ENCODE measurements at regions not wholly inside any gene's neighbourhood (a gene's known extent, or its start where the extent isn't known, plus 50 kb on each side); places are given as distances from the start of the nearest gene placed in this dataset.

GRCh38 chr9:82327641-82328040 is 339.1 kb downstream of the SPATA31D1 start:
- Histone ChIP-seq H3K4me2 (ENCODE audit: insufficient read depth, low read length) (no peak overlapping the region), H3K4me3 (no peak overlapping the region), H3K4me1 (replicated peaks in 1 of 2; ENCODE audit: control insufficient read depth in 2 of 2, insufficient read depth in 2 of 2, low read length in 2 of 2) (no peaks in the 10 kb centered on the region), H3K27ac (ENCODE audit: extremely low read depth, low read depth, low read length) (no peak overlapping the region), H3K9me3 (replicated peaks; ENCODE audit: control insufficient read depth, insufficient read depth, low read depth, low read length) (no peaks in the 10 kb centered on the region), H3K9ac (ENCODE audit: insufficient read depth in 1 of 2, low read depth in 2 of 2, low read length in 2 of 2) (no peak overlapping the region), H4K20me1 (replicated peaks; ENCODE audit: control insufficient read depth, insufficient read depth, low read length) (no peaks in the 10 kb centered on the region), H3K9me1 (ENCODE audit: control insufficient read depth, insufficient read depth, low read length) (no peaks in the 10 kb centered on the region), H2AFZ (ENCODE audit: low read depth, low read length) (no peak overlapping the region), H3K36me3 (ENCODE audit: control insufficient read depth, insufficient read depth, low read length) (no peaks in the 10 kb centered on the region), H3K27me3 (ENCODE audit: control insufficient read depth in 2 of 2, insufficient read depth in 2 of 2, low read length in 2 of 2) (no peaks in the 10 kb centered on the region), H3K79me2 (ENCODE audit: control insufficient read depth, insufficient read depth, low read length) (no peaks in the 10 kb centered on the region)
- DNase-seq (ENCODE audit: extremely low read depth in 1 of 4, low spot score in 3 of 4) (no peak), ATAC-seq (no peak), FAIRE-seq (no peak)
- ChIA-PET CTCF (ENCODE audit: low intra/inter-chr PET ratio) (no interaction called here), POLR2A (no interaction called here)
- no peak for TF ChIP-seq ZBTB43 (CRISPR knock-in tag; IDR thresholded peaks at IDR 0.05)
- no TSS peak for BruUV-seq (replicated peaks)
- intact Hi-C loops (cut with micrococcal nuclease) = no loop called here
- 6% methylated on average over 2 of the region's 2 CpGs for WGBS (ENCODE audit: insufficient coverage, low coverage, missing lambda C conversion rate)
- in situ Hi-C loops (cut with MboI) = no loop called here

DNA sequence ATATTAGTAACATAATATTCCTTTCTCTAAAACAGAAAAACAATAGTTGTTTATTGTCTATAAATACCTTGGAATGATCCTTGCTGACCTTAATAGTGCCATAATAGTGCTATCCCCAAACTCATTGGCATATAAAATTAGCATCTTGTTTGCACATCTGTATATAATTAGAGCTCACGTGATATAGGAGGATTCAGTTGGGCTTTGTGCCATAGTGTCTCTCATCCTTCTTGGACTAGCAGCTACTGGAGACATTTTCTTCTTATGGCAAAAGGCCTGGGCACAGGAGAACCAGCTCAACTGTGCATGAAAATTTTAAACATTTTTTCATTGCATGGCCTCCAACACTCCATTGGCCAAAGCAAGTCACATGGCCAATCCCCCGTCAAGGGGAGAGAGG is 342.5 kb downstream of the SPATA31D1 start:
- H3K79me2 ChIP-seq (ENCODE audit: control insufficient read depth, insufficient read depth, low read length) = no peaks in the 10 kb centered on the region
- no TSS peak for BruUV-seq (replicated peaks)
- ChIA-PET POLR2A (no interaction called here), CTCF (ENCODE audit: low intra/inter-chr PET ratio) (no interaction called here)
- intact Hi-C loops (cut with micrococcal nuclease) (no loop called here), in situ Hi-C loops (cut with MboI) (no loop called here)
- H3K9me3 ChIP-seq (replicated peaks; ENCODE audit: control insufficient read depth, insufficient read depth, low read depth, low read length) = no peaks in the 10 kb centered on the region
- TF ChIP-seq CTBP1 (IDR thresholded peaks at IDR 0.05; ENCODE audit: borderline replicate concordance) (no peak), TCF3 (CRISPR knock-in tag; IDR thresholded peaks at IDR 0.05) (no peak), ZC3H4 (CRISPR knock-in tag; IDR thresholded peaks at IDR 0.05; ENCODE audit: borderline replicate concordance) (no peak)
- TF ChIP-seq, protein P1, sequence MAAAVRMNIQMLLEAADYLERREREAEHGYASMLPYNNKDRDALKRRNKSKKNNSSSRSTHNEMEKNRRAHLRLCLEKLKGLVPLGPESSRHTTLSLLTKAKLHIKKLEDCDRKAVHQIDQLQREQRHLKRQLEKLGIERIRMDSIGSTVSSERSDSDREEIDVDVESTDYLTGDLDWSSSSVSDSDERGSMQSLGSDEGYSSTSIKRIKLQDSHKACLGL (CRISPR knock-in tag; IDR thresholded peaks at IDR 0.05; ENCODE audit: borderline replicate concordance, poor library complexity, severe bottlenecking) = no peak
- TF ChIP-seq, protein P2, sequence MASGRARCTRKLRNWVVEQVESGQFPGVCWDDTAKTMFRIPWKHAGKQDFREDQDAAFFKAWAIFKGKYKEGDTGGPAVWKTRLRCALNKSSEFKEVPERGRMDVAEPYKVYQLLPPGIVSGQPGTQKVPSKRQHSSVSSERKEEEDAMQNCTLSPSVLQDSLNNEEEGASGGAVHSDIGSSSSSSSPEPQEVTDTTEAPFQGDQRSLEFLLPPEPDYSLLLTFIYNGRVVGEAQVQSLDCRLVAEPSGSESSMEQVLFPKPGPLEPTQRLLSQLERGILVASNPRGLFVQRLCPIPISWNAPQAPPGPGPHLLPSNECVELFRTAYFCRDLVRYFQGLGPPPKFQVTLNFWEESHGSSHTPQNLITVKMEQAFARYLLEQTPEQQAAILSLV (tag; IDR thresholded peaks at IDR 0.05) = no peak
- FAIRE-seq (no peak), ATAC-seq (no peak), DNase-seq (ENCODE audit: extremely low read depth in 1 of 4, low spot score in 3 of 4) (no peak)
- H3K27ac ChIP-seq (ENCODE audit: extremely low read depth, low read depth, low read length) = no peak overlapping the region
- no peaks in the 10 kb centered on the region for H3K27me3 ChIP-seq (ENCODE audit: control insufficient read depth in 2 of 2, insufficient read depth in 2 of 2, low read length in 2 of 2)
- no peaks in the 10 kb centered on the region for H3K36me3 ChIP-seq (ENCODE audit: control insufficient read depth, insufficient read depth, low read length)
- H2AFZ ChIP-seq (ENCODE audit: low read depth, low read length) = no peak overlapping the region
- no peaks in the 10 kb centered on the region for H3K9me1 ChIP-seq (ENCODE audit: control insufficient read depth, insufficient read depth, low read length)
- H3K4me3 ChIP-seq = no peak overlapping the region
- WGBS (ENCODE audit: insufficient coverage, low coverage, missing lambda C conversion rate) = 0% methylated on average over 2 of the region's 2 CpGs
- no peaks in the 10 kb centered on the region for H3K4me1 ChIP-seq (replicated peaks in 1 of 2; ENCODE audit: control insufficient read depth in 2 of 2, insufficient read depth in 2 of 2, low read length in 2 of 2)
- H3K9ac ChIP-seq (ENCODE audit: insufficient read depth in 1 of 2, low read depth in 2 of 2, low read length in 2 of 2) = no peak overlapping the region
- no peaks in the 10 kb centered on the region for H4K20me1 ChIP-seq (replicated peaks; ENCODE audit: control insufficient read depth, insufficient read depth, low read length)
- H3K4me2 ChIP-seq (ENCODE audit: insufficient read depth, low read length) = no peak overlapping the region

All from K562 (cell line).